CD4-positive, alpha-beta T cell treated with Interferon alpha-2 for 1 hour (primary cell): ENCODE measurements at regions not wholly inside any gene's neighbourhood (a gene's known extent, or its start where the extent isn't known, plus 50 kb on each side); places are given as distances from the start of the nearest gene placed in this dataset.

Experiments used
- DNase-seq, 2 donors: peaks; one replicate each; pipeline ENCODE4 v3.0.0-alpha.2; 2020 to 2022

GRCh38 chr15:29208836-29209235 lies 60.8 kb downstream of the NSMCE3 start:
- no peak for DNase-seq

- DNase-seq: peak in 1 of 2 donors; percentile 1
Observed at GRCh38 chr15:29208352-29208751, 61.3 kb downstream of the NSMCE3 start.

GRCh38 chr15:29207758-29208108 lies 61.9 kb downstream of the NSMCE3 start:
- DNase-seq: no peak

GRCh38 chr15:29207027-29207757 lies 62.4 kb downstream of the NSMCE3 start:
- no peak for DNase-seq

GRCh38 chr15:29205186-29205585 lies 64.4 kb downstream of the NSMCE3 start:
- DNase-seq: no peak

- no peak for DNase-seq
Observed at GRCh38 chr15:29204369-29204755, 65.3 kb downstream of the NSMCE3 start.

GRCh38 chr15:29203718-29204368 lies 65.8 kb downstream of the NSMCE3 start:
- DNase-seq: no peak

- no peak for DNase-seq
Observed at GRCh38 chr15:29196722-29197121, 72.9 kb downstream of the NSMCE3 start.

- DNase-seq: no peak
Observed at GRCh38 chr15:29196290-29196689, 73.3 kb downstream of the NSMCE3 start.

GRCh38 chr15:29194866-29195265 lies 74.8 kb downstream of the NSMCE3 start:
- no peak for DNase-seq

GRCh38 chr15:29183071-29183831 lies 86.4 kb downstream of the NSMCE3 start:
- DNase-seq: no peak

GRCh38 chr15:29182590-29182989 lies 87.0 kb downstream of the NSMCE3 start:
- DNase-seq: no peak

GRCh38 chr15:29172742-29173725 lies 96.6 kb downstream of the NSMCE3 start:
- no peak for DNase-seq

GRCh38 chr15:29170521-29170920 lies 99.1 kb downstream of the NSMCE3 start:
- DNase-seq: no peak
